DMS79 (cell line): ENCODE measurements at regions not wholly inside any gene's neighbourhood (a gene's known extent, or its start where the extent isn't known, plus 50 kb on each side); places are given as distances from the start of the nearest gene placed in this dataset.
"Not testable (repeated sequence)": the region's sequence is repeated elsewhere in the genome, so short reads cannot be mapped to it uniquely, and the experiment has no call there.

ENCODE experiments used
- DNase-seq: peaks from one replicate; lab custom pipeline; 2025; lab: John Stamatoyannopoulos, UW

DNA sequence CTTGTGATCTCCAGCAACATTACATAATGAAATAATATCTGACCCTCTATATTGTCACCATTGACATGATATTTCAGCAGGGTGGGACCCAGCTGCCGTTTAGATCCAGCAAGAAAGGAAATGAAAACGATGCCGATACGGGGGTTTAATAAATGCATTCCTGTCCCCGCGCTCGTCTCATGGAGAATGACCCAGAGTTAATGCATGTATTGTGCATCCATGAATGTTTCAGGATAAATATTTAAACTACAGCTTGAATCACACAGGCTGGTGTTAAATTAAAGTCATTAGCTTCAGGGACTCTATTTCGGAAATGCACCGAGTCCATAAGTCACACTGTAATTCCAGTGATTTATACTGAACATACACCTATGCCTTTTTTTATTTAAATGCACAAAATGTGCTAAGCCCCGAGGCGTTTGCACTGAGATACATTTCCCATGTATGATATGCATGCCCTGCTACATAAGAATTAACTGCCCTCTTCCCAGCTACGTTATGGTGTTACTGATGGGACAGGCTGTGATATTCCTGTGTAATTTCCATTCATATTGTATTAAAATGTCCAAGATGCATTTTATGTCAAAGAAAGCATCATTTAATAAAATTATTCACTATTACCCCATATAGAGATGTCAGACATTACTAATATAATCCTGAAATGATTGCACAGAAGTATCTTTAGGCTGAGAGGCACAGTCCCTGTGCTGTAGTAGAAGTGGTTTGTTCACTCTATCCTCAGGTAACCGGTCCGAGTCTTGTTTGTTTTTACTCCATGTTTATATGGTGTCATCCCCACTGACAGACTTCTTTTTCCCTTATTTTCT lies 109.3 kb upstream of the ZNF516 start:
- DNase-seq, result no peak

DNA sequence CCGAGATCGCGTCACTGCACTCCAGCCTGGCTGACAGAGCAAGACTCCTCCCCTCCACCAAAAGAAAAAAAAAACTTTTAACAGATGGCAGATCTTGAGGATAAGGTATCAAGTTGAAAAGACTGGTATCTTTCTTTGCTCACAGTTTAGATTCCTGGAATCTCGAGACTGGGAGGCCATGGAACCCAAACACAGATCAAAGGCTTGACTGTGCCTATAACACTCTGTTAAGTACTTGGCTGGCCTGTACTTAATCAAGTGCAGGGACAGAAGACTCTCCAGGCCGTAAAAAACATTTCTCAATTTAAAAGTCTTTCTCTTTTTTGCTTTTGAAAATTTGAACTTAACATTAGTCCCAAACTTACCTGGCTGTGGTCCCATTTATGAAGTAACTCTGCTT lies 107.1 kb upstream of the ZNF516 start:
- DNase-seq, result no peak

DNA sequence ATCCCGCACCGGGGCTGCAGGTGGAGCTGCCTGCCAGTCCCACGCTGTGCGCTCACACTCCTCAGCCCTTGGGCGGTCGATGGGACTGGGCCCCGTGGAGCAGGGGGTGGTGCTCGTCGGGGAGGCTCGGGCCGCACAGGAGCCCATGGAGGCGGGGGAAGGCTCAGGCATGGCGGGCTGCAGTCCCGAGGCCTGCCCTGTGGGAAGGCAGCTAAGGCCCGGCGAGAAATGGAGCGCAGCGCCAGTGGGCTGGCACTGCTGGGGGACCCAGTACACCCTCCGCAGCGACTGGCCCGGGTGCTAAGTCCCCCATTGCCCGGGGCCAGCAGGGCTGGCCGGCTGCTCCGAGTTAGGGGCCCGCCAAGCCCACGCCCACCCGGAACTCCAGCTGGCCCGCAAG lies 105.0 kb upstream of the ZNF516 start:
- DNase-seq, result not testable (repeated sequence)

DNA sequence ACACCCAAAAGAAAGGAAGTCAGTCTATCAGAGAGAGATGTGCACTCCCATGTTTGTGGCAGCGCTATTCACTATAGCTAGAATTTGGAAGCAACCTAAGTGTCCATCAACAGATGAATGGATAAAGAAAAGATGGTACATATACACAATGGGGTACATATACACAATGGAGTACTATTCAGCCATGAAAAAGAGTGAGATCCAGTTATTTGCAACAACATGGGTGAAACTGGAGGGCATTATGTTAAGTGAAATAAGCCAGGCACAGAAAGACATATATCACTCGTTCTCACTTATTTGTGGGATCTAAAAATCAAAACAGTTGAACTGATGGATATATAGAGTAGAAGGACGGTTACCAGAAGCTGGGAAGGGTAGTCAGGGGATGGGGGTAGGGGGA lies 99.9 kb upstream of the ZNF516 start:
- no peak for DNase-seq

DNA sequence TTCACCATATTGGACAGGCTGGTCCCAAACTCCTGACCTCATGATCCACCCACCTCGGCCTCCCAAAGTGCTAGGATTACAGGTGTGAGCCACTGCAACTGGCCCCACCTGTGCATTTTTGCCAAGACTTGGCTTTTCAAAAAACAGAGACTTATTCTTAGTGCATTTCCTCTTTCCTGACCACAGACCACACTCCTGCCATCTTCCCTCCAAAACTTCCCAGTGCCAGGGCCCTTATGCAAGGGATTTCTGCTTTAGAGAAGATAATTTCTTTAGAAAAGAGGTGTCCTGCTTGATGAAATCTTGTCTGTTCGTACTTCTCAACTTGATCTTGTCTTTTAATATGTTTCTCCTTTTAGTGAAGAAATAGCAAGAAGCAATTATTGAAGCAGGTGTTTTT lies 98.8 kb upstream of the ZNF516 start:
- no peak for DNase-seq

DNA sequence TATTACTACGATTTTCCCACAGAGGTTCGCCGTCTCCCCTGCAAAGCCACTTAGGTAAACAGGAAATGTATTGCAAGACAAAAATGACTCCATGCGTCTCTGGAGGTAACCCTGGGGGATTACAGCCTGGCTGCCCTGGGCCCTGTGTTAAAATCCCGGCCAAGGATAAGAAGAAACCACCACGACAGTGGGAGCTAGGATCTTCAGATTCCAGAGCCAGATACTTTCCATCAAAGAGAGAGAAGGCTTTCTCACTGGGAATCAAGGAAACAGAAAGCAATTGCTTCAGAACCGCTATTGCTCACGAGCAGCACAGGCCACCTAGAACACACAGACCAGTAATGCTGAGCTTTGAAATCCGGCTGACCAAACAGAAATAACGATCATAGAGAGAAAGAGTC lies 97.9 kb upstream of the ZNF516 start:
- DNase-seq, result no peak

DNA sequence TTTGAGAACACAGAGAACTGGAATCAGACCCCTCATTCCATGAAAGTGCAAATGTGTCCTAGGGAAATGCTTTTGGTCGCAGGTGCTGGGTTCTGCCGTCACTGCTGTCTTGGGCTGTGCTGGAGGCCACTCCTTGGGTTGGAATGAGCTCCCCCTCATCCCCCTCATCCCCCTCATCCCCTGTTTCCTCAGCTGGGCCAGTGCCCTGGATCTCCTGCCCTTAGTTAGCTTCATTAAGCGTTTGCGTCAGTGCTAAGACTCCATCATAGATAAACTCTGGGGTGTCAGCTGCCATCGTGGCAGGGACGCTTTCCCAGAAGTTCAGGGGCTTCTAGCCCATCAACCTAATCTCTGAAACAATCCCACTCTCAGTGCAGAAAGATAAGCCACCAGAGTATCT lies 97.1 kb upstream of the ZNF516 start:
- no peak for DNase-seq

DNA sequence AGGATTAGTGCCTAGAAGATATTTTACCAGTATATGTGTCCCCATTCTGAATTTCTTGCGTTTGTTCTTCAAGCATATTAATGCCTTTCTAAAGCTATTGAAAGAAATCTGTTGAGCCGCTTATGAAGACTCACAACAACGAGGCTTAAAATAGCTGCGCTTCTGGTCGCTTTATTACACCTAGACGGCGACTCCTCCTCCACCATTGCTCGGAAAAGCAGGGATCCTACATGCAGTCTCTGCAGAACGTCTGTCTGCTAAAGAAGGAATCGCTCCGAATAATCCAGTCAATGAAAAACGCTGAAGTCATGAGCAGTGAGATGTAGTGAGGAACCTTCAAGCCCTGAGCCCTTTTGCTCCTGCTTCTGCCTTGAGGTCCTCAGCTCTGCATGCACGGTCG lies 94.8 kb upstream of the ZNF516 start:
- DNase-seq, result no peak

DNA sequence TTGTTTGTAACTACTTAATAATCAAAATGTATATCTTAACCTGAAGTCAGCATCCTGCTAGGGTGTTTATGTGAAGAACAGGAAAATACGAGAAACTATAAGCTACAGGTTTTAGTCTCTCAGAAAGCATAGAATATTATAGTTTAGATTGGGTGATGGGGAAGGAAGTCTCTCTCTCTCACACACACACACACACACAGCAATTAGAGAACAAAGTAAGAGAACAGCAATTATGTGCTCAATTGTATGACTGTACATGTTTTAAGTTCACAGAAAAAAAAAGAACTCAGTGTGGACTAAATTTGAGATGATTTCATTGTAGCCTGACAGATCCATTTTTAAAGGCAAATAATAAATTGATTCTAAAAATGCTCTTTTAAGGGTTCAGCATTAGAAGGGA lies 94.3 kb upstream of the ZNF516 start:
- no peak for DNase-seq

DNA sequence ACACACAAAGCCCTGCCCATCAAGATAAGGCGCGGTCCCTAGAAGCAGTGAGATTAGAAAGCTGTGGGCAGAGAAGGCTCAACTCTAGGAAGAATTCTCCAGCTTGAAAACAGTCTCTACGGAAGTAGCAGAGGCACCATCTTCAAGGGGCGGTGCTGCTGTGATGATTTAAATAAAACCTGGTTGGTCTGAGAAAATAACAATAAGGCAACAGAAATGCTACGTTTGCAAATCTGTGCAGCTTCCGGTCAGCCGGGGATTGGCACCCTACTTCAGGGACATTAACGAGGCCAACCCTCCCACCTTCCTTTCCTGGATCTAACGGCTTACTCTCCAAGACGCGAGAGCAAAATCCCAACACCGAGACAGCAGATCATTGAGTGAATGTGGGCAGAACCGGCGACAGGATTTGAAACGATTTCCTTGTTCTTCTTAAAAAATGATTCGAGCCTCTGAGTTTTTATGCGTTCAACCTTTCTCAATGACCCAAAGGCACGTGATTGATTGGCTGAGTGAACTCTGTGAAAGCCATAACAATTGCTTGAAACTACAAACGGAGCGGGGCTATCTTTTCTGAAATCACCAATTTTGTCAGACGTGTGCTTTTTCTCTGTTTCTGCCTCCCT lies 93.7 kb upstream of the ZNF516 start:
- DNase-seq, result no peak

DNA sequence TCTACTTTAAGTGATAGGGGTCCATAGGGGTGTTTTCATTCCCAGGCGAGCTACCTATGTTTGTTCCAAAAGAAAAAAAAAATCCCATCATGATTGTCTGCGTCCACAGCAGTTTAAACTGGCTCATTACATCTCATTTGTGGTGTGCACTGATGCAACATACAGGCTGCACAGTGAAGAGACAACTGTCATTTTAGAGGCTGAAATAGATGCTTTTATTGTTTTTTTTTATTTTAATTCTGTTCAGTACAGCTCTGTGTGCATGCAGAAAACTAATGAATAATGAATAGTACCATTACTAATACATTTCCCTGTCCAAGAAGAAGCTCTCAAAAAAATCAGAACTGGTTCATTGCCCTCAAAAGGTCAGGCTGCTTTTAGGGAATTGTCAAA lies 92.8 kb upstream of the ZNF516 start:
- DNase-seq, result no peak

DNA sequence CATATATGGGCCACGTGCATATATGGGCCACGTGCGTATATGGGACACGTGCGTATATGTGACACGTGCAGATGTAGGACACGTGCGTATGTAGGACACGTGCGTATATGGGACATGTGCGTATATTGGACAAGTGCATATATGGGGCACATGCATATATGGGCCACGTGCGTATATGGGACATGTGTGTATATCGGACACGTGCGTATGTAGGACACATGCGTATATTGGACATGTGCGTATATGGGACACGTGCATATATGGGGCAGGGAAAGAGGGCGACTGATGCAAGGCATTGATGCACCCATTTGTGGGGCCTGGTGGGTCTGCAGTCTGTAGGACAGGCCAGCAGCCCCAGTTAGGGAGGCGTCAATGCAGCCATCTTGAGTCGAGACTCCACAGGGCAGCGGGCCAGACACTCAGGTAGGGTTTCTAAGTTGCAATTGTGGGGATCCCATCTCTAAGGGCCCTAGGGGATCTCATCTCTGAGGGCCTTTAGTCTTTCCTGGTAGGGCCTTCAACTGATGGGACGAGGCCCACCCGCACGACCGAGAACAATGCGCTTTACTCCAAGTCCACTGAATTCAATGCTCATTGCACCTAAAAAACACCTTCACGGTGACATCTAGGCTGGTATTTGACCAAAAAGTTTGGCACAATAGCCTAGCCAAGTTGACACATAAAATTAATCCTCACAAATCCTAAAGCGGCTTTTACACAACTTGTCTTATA lies 92.3 kb upstream of the ZNF516 start:
- no peak for DNase-seq

DNA sequence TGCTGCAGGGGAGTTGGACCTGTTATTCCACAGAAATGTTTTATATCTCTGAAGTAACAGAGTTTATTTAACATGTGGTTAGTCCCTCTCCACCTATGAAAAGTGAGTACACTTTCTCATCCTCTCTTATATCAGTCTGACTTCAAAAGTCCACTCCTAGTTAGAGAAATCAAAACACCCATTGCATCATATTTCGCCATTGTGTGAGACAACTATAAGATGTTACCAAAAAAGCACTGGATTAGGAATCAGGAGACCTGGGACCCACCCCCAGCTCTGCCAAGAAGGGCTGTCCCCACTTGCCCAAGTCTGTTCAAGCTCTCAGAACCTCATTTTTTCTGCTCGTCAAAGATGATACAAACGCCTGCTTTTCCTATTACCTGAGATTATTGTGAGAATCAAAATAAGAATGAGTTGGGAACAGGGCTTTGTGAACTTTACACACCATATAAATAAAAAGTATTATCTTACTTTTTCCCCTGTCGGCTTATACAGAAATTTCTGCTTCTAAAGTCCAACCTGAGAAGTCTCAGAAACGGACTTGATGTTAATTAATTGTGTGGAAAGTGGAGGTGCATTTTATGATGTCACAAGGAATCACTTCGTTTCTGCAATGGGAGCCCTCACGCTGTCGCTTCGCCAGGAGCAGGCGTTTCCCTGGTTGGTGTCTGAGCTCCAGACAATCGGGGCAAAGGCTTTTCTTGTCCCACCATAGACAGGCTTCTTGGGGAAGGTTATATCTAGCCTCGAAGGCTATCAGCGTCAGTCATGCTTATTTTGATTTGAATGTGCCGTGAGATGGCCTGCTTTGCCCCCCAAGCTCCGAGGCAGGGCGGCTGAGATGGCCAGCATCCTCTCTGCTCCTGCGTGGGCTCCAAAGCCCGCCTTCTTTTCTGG lies 89.6 kb upstream of the ZNF516 start:
- DNase-seq, result no peak

DNA sequence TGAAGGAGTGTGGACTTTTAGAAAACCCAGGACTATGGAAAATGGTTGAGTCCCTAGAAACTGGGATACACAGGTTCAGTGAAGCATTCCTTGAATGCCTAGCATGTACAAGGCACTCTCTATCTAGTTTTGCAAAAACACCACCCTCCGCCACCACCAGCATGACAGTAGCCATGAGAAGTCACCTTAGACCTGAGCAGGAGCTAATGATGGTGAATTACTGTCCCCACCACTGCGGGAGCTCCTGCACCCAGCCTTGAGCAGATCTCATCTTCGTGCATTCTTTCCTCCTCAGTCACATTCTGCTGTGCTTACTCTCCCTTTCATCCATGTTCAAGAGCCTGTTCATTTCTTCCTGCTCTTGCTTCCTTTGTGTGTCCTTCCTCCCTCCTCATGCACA lies 86.2 kb upstream of the ZNF516 start:
- no peak for DNase-seq

DNA sequence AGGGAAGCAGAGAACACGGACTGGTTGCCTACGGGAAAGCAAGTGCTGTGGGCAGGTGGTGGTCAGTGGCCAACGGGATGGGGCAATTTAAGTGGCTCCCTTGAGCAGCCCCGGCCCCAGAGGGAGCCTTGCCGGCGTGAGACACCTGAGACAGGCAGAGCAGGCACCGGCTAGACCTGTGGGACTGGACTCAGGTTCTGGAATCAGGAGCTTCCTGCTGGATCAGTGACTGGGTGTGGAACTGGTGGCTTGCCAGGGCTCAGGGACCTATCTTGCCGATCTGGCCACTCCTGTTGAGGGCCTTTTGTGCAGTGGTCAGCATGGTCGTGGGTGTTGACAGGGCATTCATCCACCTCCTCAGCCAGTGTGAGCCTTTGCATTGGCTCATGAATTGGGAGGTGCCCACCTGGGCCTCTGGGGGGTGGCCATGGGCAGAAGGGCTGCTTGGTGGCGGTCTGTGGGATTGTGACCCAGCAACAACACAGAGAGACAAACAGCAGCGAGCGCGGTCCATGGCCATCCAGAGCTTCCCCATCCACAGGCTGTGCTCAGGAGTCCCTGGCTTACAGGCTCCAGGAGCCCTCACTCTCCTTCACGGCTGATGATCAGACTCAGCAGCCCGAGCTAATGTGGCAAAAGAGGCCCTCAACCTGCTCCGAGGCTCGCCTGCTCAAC lies 85.4 kb upstream of the ZNF516 start:
- DNase-seq, result no peak

DNA sequence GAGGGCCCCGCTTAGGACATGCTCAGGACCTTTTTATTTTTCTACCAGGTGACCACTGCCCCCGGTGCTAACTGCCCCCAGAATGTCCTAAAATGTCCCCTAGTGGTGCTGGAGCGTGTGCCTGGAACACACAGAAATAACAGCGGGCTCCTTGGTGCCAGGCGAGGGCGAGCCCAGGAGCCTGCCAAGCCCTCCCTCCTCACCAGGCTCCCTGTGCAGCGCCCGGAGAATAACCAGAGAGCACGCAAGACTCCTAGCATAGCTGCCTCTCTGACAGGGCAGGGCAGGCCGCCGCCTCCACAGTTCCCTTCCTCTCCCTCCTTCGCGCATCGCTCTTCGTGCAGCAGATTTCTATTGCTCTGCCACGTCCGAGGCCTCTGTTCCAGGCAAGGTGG lies 84.3 kb upstream of the ZNF516 start:
- no peak for DNase-seq

DNA sequence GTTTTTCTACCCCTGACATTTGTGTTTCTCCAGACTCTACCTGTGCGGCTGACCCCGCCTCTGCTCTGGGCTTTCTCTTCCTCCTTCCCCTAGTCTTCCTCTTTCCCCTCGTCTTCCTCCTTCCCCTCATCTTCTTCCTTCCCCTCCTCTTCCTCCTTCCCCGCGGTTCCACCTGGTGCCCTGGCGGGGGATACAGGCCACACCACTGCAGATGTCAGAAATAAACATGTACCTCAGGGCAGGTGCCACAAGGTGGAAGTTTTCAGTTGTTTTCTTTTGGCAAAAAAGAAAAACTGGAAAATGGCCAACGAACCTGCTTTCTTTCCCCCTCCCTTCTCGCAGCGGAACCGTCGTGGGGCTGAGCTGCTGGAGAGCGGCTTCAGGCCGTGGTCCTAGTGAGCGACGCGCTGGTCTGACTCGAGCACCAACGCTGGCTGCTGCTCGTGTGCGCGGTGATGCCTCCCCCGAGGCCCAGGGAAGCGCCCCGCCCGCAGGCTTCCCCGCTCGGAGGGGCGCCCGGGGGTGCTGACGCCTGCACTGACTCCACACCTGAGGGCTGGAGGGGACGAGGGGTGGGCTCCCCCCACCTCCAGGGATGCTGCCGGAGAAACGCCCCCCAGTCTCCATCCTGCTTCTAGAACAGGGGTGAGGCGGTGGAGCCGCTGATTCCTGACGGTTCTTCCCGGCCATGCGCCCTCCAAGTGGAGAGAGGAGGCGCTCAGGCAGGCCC lies 83.7 kb upstream of the ZNF516 start:
- DNase-seq, result no peak

DNA sequence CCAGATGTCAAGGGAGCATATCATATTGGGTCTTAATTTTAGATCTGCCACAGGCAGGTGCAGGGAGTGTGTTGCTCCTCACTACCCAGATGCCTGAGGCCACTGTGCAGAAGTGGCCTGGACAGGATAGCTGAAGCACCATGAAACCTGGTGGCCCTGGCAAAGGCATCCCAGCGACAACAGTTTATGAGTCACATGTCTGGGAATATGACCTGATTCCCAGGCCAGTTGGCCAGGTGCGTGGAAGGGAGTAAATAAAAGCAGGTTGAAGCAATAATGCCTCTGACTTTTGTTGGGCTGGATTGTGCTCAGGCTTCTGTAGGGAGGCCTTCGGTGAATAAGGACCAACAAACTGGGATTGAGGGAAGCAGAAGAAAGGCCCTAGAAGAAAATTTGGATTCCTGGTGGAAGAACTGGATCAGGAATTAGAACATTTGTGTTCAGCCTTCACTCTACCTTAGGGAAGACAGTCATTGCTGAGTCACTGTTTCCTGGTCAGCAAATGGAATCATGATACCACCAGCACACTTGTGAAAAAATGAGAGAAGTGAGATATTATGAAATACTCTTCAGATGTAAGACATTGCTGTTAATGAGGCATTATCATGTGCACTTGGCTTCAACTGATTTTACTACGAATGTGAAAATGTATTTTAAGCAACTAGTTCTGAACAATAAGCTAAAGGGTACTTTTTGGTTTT lies 78.4 kb upstream of the ZNF516 start:
- DNase-seq, result no peak

DNA sequence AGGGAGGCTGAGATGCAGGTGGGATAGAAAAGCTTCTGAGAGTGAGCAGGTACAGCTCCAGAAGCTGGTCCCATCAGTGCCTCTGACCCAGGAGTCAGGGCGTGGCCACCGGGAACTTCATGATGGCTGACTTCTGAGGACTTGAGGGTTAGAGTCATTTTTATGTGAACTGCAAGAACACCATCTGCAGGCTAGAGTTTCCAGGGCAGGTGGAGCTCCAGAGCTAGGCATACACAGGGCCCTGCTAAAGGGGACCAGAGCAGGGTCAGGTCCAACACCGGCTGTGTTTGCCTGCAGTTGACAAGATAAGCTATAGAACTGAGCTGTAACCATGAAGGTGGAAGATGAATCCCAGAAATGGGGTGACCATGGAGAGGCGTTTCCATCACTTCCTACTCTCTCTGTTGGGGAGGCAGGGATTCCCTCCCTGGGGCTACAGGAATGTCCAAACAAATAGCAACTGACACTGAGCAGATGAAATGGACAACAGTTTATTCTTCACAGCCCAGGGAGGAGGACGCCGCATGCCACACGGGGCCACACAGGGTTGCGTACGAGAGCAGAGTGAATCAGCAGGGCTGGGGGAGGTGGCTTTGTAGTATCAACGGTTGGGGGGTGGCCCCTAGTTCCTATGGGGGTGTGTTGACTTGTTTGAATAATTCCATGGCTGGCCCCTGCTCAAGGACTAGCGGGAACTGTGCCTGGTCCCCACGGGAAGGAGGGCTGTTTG lies 77.6 kb upstream of the ZNF516 start:
- no peak for DNase-seq

DNA sequence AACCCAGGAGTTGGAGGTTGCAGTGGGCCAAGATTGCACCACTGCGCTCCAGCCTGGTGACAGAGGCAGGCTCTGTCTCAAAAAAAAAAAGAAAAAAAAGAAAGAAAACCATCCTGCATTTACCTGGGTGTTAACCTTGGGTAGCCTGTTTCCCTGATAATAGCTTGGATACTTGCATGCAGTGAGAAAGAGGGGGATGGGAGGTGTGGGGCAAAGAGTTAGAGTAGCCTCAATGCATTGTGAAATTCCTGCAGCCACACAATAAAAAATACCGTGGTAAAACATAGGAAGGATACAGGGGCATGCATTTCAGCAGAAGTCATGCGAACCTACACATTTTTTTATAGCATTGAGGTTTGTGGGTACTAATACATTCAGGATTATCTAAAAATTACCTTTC lies 76.6 kb upstream of the ZNF516 start:
- DNase-seq, result no peak
